CD4-positive, CD25-positive, alpha-beta regulatory T cell (primary cell): ENCODE measurements at regions not wholly inside any gene's neighbourhood (a gene's known extent, or its start where the extent isn't known, plus 50 kb on each side); places are given as distances from the start of the nearest gene placed in this dataset.

Experiments used
- ATAC-seq, 2 donors: fragments of 150-1000 bp; cut with Tn5 transposase; one replicate each; pipeline ENCODE4 v1.10.0; 2021; ENCODE audit warnings: low read depth in 2 of 2, moderate number of reproducible peaks in 2 of 2, moderate library complexity in 1 of 2
- DNase-seq, 3 donors: peaks; one replicate each; pipeline versions ENCODE4 v3.0.0 to v3.0.0-alpha.2; 2012 to 2022; ENCODE audit warnings: mixed read lengths in 1 of 3
- H3K27ac ChIP-seq: one replicate; pipeline ENCODE4 v1.7.0; 2013; ENCODE audit warnings: mild to moderate bottlenecking, low read length; ENCODE audit not compliant: insufficient read depth, poor library complexity, severe bottlenecking
- H3K27me3 ChIP-seq: one replicate; pipeline ENCODE4 v1.7.0; 2013; ENCODE audit warnings: low read length; ENCODE audit not compliant: control insufficient read depth, insufficient read depth
- H3K36me3 ChIP-seq: one replicate; pipeline ENCODE4 v1.7.0; 2013; ENCODE audit warnings: mild to moderate bottlenecking, low read length, moderate library complexity; ENCODE audit not compliant: control insufficient read depth, insufficient read depth
- H3K4me1 ChIP-seq: 2 replicates; pipeline ENCODE4 v1.7.0; 2013; ENCODE audit warnings: mild to moderate bottlenecking, low read length; ENCODE audit not compliant: insufficient read depth, control insufficient read depth, poor library complexity, severe bottlenecking
- H3K4me3 ChIP-seq: one replicate; pipeline ENCODE4 v1.7.0; 2013; ENCODE audit warnings: low read depth, mild to moderate bottlenecking, low read length, moderate library complexity
- H3K9me3 ChIP-seq, 2 experiments: 1 replicate in 1 of 2; 2 replicates in 1 of 2; pipeline ENCODE4 v1.7.0; 2013; ENCODE audit warnings: low read length in 2 of 2, mild to moderate bottlenecking in 1 of 2, moderate library complexity in 1 of 2; ENCODE audit not compliant: control insufficient read depth in 2 of 2
- H3K27ac Mint-ChIP-seq, 3 donors: one replicate each; pipeline ENCODE4 v1.8.0; 2020 to 2022; ENCODE audit warnings: mild to moderate bottlenecking in 3 of 3, mixed read lengths in 3 of 3, moderate library complexity in 2 of 3
- H3K27me3 Mint-ChIP-seq: one replicate; pipeline ENCODE4 v1.8.0; 2022; ENCODE audit warnings: mild to moderate bottlenecking, mixed read lengths
- H3K36me3 Mint-ChIP-seq: one replicate; pipeline ENCODE4 v1.8.0; 2020; ENCODE audit warnings: mixed read lengths
- H3K4me1 Mint-ChIP-seq, 4 donors: one replicate each; pipeline ENCODE4 v1.8.0; 2020 to 2022; ENCODE audit warnings: mixed read lengths in 4 of 4, mild to moderate bottlenecking in 1 of 4
- H3K4me3 Mint-ChIP-seq, 4 donors: one replicate each; pipeline ENCODE4 v1.8.0; 2020 to 2022; ENCODE audit warnings: mild to moderate bottlenecking in 4 of 4, mixed read lengths in 4 of 4, moderate library complexity in 3 of 4
- H3K9me3 Mint-ChIP-seq, 7 donors: one replicate each; pipeline ENCODE4 v1.8.0; 2020 to 2022; ENCODE audit warnings: mixed read lengths in 7 of 7, mild to moderate bottlenecking in 3 of 7, moderate library complexity in 2 of 7

- ATAC-seq: no peak
- Mint-ChIP-seq H3K4me3 (no peak overlapping the region), H3K36me3 (no peaks in the 10 kb centered on the region), H3K4me1 (no peaks in the 10 kb centered on the region), H3K9me3 (peaks cover 0 to 34% (median 8%) of the 10 kb centered on the region in 7 donors), H3K27me3 (no peaks in the 10 kb centered on the region), H3K27ac (no peak overlapping the region)
- H3K9me3 ChIP-seq: peaks cover 0 to 8% of the 10 kb centered on the region in 2 experiments
- DNase-seq: no peak
- no peaks in the 10 kb centered on the region for H3K4me1 ChIP-seq
- no peak overlapping the region for H3K27ac ChIP-seq
- H3K27me3 ChIP-seq: no peaks in the 10 kb centered on the region
- H3K36me3 ChIP-seq: no peaks in the 10 kb centered on the region
- H3K4me3 ChIP-seq: no peak overlapping the region
These were observed 2705.8 kb downstream of the PCDH7 start for GRCh38 chr4:33425936-33426335.

- Mint-ChIP-seq H3K4me3 (no peak overlapping the region), H3K4me1 (no peaks in the 10 kb centered on the region), H3K27me3 (no peaks in the 10 kb centered on the region), H3K27ac (no peak overlapping the region), H3K9me3 (peaks cover 0 to 34% (median 7%) of the 10 kb centered on the region in 7 donors), H3K36me3 (no peaks in the 10 kb centered on the region)
- Histone ChIP-seq H3K9me3 (peaks cover 2 to 8% of the 10 kb centered on the region in 2 experiments), H3K4me1 (no peaks in the 10 kb centered on the region), H3K4me3 (no peak overlapping the region), H3K36me3 (no peaks in the 10 kb centered on the region), H3K27ac (no peak overlapping the region), H3K27me3 (no peaks in the 10 kb centered on the region)
- DNase-seq (no peak), ATAC-seq (no peak)
These were observed 2707.5 kb downstream of the PCDH7 start for GRCh38 chr4:33427676-33428075.

GRCh38 chr4:33429971-33430370, 2709.8 kb downstream of the PCDH7 start:
- no peak overlapping the region for H3K4me3 Mint-ChIP-seq
- no peaks in the 10 kb centered on the region for H3K27me3 Mint-ChIP-seq
- Histone ChIP-seq H3K36me3 (no peaks in the 10 kb centered on the region), H3K4me1 (no peaks in the 10 kb centered on the region), H3K27ac (no peak overlapping the region), H3K27me3 (no peaks in the 10 kb centered on the region), H3K9me3 (peaks cover 2 to 5% of the 10 kb centered on the region in 2 experiments), H3K4me3 (no peak overlapping the region)
- H3K9me3 Mint-ChIP-seq: peaks cover 0 to 26% (median 5%) of the 10 kb centered on the region in 7 donors
- H3K27ac Mint-ChIP-seq: no peak overlapping the region
- DNase-seq (no peak), ATAC-seq (no peak)
- no peaks in the 10 kb centered on the region for H3K4me1 Mint-ChIP-seq
- no peaks in the 10 kb centered on the region for H3K36me3 Mint-ChIP-seq

GRCh38 chr4:33437406-33437805, 2717.2 kb downstream of the PCDH7 start:
- ATAC-seq (no peak), DNase-seq (no peak)
- Histone ChIP-seq H3K27me3 (no peaks in the 10 kb centered on the region), H3K36me3 (no peaks in the 10 kb centered on the region), H3K27ac (no peak overlapping the region), H3K4me3 (no peak overlapping the region), H3K4me1 (no peaks in the 10 kb centered on the region), H3K9me3 (peaks cover 0 to 4% of the 10 kb centered on the region in 2 experiments)
- peaks cover 0 to 7% (median 1%) of the 10 kb centered on the region in 7 donors for H3K9me3 Mint-ChIP-seq
- H3K36me3 Mint-ChIP-seq: no peaks in the 10 kb centered on the region
- no peak overlapping the region for H3K4me3 Mint-ChIP-seq
- no peak overlapping the region for H3K27ac Mint-ChIP-seq
- H3K4me1 Mint-ChIP-seq: no peaks in the 10 kb centered on the region
- H3K27me3 Mint-ChIP-seq: no peaks in the 10 kb centered on the region

- no peak overlapping the region for H3K4me3 Mint-ChIP-seq
These were observed 2726.8 kb downstream of the PCDH7 start for GRCh38 chr4:33446953-33447352.

DNA sequence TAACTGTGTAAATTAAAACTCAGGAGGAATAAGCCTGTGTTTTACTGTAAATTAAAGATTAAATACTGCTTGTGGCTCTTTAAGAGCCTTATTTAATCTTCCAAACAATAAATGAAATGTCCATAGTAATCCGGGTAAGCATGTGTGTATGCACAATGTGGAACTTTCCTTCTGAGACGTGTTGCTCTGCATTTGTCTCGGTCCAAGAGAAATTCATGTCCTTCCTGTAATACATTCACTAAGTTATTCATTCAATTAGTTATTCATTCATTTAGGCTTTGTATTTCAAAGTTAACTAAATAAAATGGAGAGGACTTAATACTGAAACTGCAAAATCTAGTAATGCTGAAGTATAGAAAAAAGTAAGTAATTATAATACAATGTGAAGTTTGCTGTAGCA, 2728.8 kb downstream of the PCDH7 start:
- Histone ChIP-seq H3K27me3 (no peaks in the 10 kb centered on the region), H3K27ac (no peak overlapping the region), H3K36me3 (no peaks in the 10 kb centered on the region), H3K9me3 (no peaks in the 10 kb centered on the region), H3K4me1 (no peaks in the 10 kb centered on the region), H3K4me3 (no peak overlapping the region)
- H3K36me3 Mint-ChIP-seq: no peaks in the 10 kb centered on the region
- DNase-seq: no peak
- no peaks in the 10 kb centered on the region for H3K4me1 Mint-ChIP-seq
- H3K9me3 Mint-ChIP-seq: peaks cover 0 to 20% (median 9%) of the 10 kb centered on the region in 7 donors
- ATAC-seq: no peak
- H3K4me3 Mint-ChIP-seq: no peak overlapping the region
- no peaks in the 10 kb centered on the region for H3K27me3 Mint-ChIP-seq
- no peak overlapping the region for H3K27ac Mint-ChIP-seq

More at GRCh38 chr4:33446953-33447352, 2726.8 kb downstream of the PCDH7 start:
- no peaks in the 10 kb centered on the region for H3K9me3 ChIP-seq
- H3K27me3 ChIP-seq: no peaks in the 10 kb centered on the region
- Mint-ChIP-seq H3K27ac (no peak overlapping the region), H3K9me3 (peaks cover 0 to 26% (median 9%) of the 10 kb centered on the region in 7 donors), H3K27me3 (no peaks in the 10 kb centered on the region), H3K36me3 (no peaks in the 10 kb centered on the region), H3K4me1 (no peaks in the 10 kb centered on the region)
- ATAC-seq (no peak), DNase-seq (no peak)
- H3K4me1 ChIP-seq: no peaks in the 10 kb centered on the region
- no peak overlapping the region for H3K27ac ChIP-seq
- no peaks in the 10 kb centered on the region for H3K36me3 ChIP-seq
- no peak overlapping the region for H3K4me3 ChIP-seq

DNA sequence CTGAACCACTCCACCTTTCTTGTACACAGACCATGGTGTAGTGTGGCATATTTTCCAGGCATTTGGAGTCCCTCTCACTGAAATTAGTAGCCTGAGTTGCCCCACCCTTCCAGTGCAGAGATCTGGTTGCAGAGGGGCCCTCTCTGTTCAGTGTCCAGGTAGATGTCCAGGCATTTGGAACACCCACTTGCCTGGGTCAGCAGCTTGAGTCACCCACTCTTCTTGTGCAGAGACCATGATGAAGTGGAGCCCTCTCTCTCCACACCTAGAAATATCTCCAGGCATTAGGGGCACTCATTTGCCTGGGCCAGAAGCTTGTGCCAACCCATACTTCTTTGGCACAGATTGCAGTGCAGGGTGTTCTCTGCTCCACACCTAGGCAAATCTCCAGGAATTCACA, 2733.3 kb downstream of the PCDH7 start:
- Histone ChIP-seq H3K4me3 (no peak overlapping the region), H3K27ac (no peak overlapping the region), H3K9me3 (no peaks in the 10 kb centered on the region), H3K27me3 (no peaks in the 10 kb centered on the region), H3K36me3 (no peaks in the 10 kb centered on the region), H3K4me1 (no peaks in the 10 kb centered on the region)
- DNase-seq: no peak
- Mint-ChIP-seq H3K4me3 (no peak overlapping the region), H3K4me1 (no peaks in the 10 kb centered on the region), H3K9me3 (peaks cover 0 to 23% (median 7%) of the 10 kb centered on the region in 7 donors), H3K36me3 (no peaks in the 10 kb centered on the region), H3K27ac (no peak overlapping the region), H3K27me3 (no peaks in the 10 kb centered on the region)
- ATAC-seq: no peak

DNA sequence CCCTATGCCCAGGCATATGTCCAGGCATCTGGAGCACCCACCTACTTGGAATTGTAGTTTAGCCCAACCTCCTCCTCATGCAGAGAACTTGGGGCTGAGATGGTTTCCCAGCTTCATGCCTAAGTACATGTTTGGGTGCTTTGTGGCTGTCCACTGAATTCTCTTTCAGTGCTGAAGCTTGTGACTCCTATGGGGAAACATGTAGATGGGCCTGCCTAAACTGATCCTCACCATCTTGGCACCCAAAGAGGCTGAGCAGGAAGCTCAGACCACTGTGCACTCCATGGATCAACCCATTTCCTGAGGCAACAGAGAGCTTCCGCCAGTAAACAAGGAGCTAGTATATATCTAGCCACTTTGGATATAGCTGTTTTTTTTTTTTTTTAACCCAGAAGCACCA, 2733.7 kb downstream of the PCDH7 start:
- no peak overlapping the region for H3K4me3 ChIP-seq
- H3K27me3 Mint-ChIP-seq: no peaks in the 10 kb centered on the region
- H3K9me3 ChIP-seq: no peaks in the 10 kb centered on the region
- no peaks in the 10 kb centered on the region for H3K27me3 ChIP-seq
- ATAC-seq (no peak), DNase-seq (no peak)
- no peaks in the 10 kb centered on the region for H3K36me3 Mint-ChIP-seq
- no peak overlapping the region for H3K27ac Mint-ChIP-seq
- H3K4me3 Mint-ChIP-seq: no peak overlapping the region
- H3K27ac ChIP-seq: no peak overlapping the region
- H3K9me3 Mint-ChIP-seq: peaks cover 2 to 28% (median 7%) of the 10 kb centered on the region in 7 donors
- H3K4me1 Mint-ChIP-seq: no peaks in the 10 kb centered on the region
- no peaks in the 10 kb centered on the region for H3K36me3 ChIP-seq
- H3K4me1 ChIP-seq: no peaks in the 10 kb centered on the region
